OCI-LY7 (cell line): ENCODE measurements at regions not wholly inside any gene's neighbourhood (a gene's known extent, or its start where the extent isn't known, plus 50 kb on each side); places are given as distances from the start of the nearest gene placed in this dataset.

Source experiments
- BruUV-seq: library from RNA; stranded (reverse); fragments of 400-500 nt; replicated peaks from 2 replicates; lab custom pipeline; 2021; lab: Mats Ljungman, UMichigan
- CTCF ChIA-PET: fragments of 300-600 bp; sonication (Branson Sonifier 250); formaldehyde crosslinking; loops from one replicate; lab custom pipeline; 2022; ENCODE audit warnings: antibody characterized with exemption; ENCODE audit not compliant: unreplicated experiment; lab: Charles Lee
- POLR2A ChIA-PET: fragments of 300-600 bp; sonication (Branson Sonifier 250); formaldehyde crosslinking; loops from one replicate; lab custom pipeline; 2022; ENCODE audit warnings: antibody characterized with exemption; lab: Charles Lee
- DNase-seq: peaks from one replicate; pipeline ENCODE4 v3.0.0-alpha.2; 2015; ENCODE audit warnings: low spot score
- H2AFZ ChIP-seq: fragments of 200-600 bp; sonication (generic), shearing (Covaris generic); 2 replicates; pipeline ENCODE4 v1.6.1; 2014; ENCODE audit warnings: mild to moderate bottlenecking, antibody characterized with exemption, low read length, moderate library complexity
- H3K27ac ChIP-seq: fragments of 200-600 bp; sonication (generic); 2 replicates; pipeline ENCODE4 v1.5.1; 2014; ENCODE audit warnings: mixed run types, low read depth, mild to moderate bottlenecking, moderate library complexity, low read length, inconsistent platforms; ENCODE audit not compliant: poor library complexity, severe bottlenecking
- H3K36me3 ChIP-seq: fragments of 200-600 bp; sonication (generic); 2 replicates; pipeline ENCODE4 v1.6.1; 2014; ENCODE audit warnings: mild to moderate bottlenecking, antibody characterized with exemption, low read length, moderate library complexity, mixed read lengths; ENCODE audit not compliant: insufficient read depth
- H3K4me1 ChIP-seq: fragments of 200-600 bp; sonication (generic); 2 replicates; pipeline ENCODE4 v1.5.1; 2014; ENCODE audit warnings: mild to moderate bottlenecking, low read length; ENCODE audit not compliant: insufficient read depth, poor library complexity, severe bottlenecking
- H3K4me2 ChIP-seq: fragments of 200-600 bp; sonication (generic); 2 replicates; pipeline ENCODE4 v1.6.1; 2014; ENCODE audit warnings: mild to moderate bottlenecking, low read length
- H3K4me3 ChIP-seq: fragments of 200-600 bp; sonication (generic); 2 replicates; pipeline ENCODE4 v1.5.1; 2014; ENCODE audit warnings: mild to moderate bottlenecking, low read depth, low read length; ENCODE audit not compliant: poor library complexity, severe bottlenecking
- H3K79me2 ChIP-seq: fragments of 200-600 bp; sonication (generic); 2 replicates; pipeline ENCODE4 v1.6.1; 2016; ENCODE audit warnings: low read depth, mild to moderate bottlenecking, low read length, moderate library complexity, mixed read lengths; ENCODE audit not compliant: insufficient read depth
- H3K9me2 ChIP-seq: fragments of 200-600 bp; sonication (generic); 2 replicates; pipeline ENCODE4 v1.6.1; 2016; ENCODE audit warnings: mild to moderate bottlenecking, low read length, mixed read lengths; ENCODE audit not compliant: insufficient read depth
- H3K9me3 ChIP-seq: fragments of 200-600 bp; sonication (generic); 2 replicates; pipeline ENCODE4 v1.6.1; 2014; ENCODE audit warnings: mild to moderate bottlenecking, mixed run types, low read length, mixed read lengths
- H4K20me1 ChIP-seq: fragments of 200-600 bp; sonication (generic); 2 replicates; pipeline ENCODE4 v1.6.1; 2014; ENCODE audit warnings: mild to moderate bottlenecking, antibody characterized with exemption, low read length, moderate library complexity, mixed read lengths; ENCODE audit not compliant: insufficient read depth
- EZH2phosphoT487 ChIP-seq: fragments of 200-600 bp; sonication (generic); IDR thresholded peaks from 2 replicates; pipeline ENCODE4 v1.6.1; 2018; ENCODE audit warnings: low read depth, borderline replicate concordance, mild to moderate bottlenecking, mixed run types, antibody characterized with exemption, low read length, moderate library complexity, mixed read lengths
- intact Hi-C: fragments of 100-400 bp; cut with micrococcal nuclease; formaldehyde crosslinking; loops from one replicate; pipeline ENCODE4 v1.10.0; 2022; ENCODE audit not compliant: unreplicated experiment
- TF ChIP-seq, protein P1 (sequence below): fragments of 200-600 bp; sonication (generic); conservative IDR thresholded peaks from 2 replicates; pipeline ENCODE4 v1.5.1; 2014; ENCODE audit warnings: mild to moderate bottlenecking, antibody characterized with exemption, low read length, moderate library complexity, mixed read lengths

DNA sequence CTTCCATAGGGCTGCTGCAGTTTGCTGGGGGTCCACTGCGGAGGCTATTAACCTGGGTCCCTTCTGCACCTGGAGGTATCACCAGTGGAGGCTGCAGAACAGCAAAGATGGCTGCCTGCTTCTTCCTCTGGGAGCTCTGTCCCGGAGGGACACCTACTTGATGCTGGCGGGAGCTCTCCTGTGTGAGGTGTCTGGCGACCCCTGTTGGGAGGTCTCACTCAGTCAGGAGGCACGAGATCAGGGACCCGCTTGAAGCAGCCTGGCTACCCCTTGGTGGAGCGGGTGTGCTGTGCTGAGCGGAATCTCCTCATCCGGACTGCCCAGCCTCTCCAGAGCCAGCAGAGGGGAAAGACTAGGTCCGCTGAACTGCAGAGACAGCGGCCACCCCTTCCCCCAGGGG lies 56.0 kb upstream of the CTXND1 start:
- ChIA-PET CTCF (no interaction called here), POLR2A (no interaction called here)
- no peak overlapping the region for H3K27ac ChIP-seq
- intact Hi-C loops: no loop called here
- H3K79me2 ChIP-seq: no peaks in the 10 kb centered on the region
- BruUV-seq: no TSS peak
- DNase-seq: peak; percentile 2
- no peaks in the 10 kb centered on the region for H3K9me2 ChIP-seq
- no peak overlapping the region for H3K4me3 ChIP-seq
- H3K36me3 ChIP-seq: no peaks in the 10 kb centered on the region
- no peaks in the 10 kb centered on the region for H3K4me1 ChIP-seq
- no peak overlapping the region for H2AFZ ChIP-seq
- TF ChIP-seq EZH2phosphoT487: no peak
- TF ChIP-seq, protein P1, sequence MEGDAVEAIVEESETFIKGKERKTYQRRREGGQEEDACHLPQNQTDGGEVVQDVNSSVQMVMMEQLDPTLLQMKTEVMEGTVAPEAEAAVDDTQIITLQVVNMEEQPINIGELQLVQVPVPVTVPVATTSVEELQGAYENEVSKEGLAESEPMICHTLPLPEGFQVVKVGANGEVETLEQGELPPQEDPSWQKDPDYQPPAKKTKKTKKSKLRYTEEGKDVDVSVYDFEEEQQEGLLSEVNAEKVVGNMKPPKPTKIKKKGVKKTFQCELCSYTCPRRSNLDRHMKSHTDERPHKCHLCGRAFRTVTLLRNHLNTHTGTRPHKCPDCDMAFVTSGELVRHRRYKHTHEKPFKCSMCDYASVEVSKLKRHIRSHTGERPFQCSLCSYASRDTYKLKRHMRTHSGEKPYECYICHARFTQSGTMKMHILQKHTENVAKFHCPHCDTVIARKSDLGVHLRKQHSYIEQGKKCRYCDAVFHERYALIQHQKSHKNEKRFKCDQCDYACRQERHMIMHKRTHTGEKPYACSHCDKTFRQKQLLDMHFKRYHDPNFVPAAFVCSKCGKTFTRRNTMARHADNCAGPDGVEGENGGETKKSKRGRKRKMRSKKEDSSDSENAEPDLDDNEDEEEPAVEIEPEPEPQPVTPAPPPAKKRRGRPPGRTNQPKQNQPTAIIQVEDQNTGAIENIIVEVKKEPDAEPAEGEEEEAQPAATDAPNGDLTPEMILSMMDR: no peak
- H3K9me3 ChIP-seq: no peaks in the 10 kb centered on the region
- no peaks in the 10 kb centered on the region for H4K20me1 ChIP-seq
- H3K4me2 ChIP-seq: no peak overlapping the region

DNA sequence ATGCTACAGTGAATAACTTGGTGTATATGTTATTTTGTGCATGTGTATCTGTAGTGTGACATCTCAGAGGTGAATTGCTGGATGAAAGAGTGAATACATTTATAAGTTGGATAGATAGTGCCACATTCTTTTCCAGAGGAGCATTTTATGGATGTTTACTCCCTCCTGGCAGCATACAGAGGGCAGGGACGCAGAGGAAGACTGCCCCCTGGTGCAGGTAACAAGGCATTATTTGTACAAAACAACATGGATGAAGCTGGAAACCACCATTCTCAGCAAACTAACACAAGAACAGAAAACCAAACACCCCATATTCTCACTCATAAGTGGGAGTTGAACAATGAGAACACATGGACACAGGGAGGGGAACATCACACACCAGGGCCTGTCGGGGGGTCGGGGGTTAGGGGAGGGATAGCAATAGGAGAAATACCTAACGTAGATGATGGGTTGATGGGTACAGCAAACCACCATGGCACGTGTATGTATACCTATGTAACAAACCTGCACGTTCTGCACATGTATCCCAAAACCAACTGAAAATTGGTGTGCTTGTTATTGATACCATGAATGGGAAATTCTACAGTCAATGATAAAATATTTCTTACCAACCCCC lies 57.9 kb upstream of the CTXND1 start:
- CTCF ChIA-PET: no interaction called here

DNA sequence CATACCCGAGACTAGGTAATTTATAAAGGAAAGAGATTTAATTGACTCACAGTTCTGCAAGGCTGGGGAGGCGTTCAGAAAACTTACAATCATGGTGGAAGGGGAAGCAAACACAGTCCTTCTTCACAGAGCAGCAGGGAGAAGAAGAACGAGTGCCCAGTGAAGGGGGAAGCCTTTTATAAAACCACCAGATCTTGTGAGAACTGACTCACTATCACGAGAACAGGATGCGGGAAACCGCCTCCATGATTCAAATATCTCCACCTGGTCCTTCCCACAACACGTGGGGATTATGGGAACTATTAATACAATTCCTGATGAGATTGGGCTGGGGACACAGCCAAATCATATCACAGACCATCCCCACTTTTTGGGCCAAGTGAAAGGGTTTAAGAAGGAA lies 58.8 kb upstream of the CTXND1 start:
- TF ChIP-seq EZH2phosphoT487: no peak
- TF ChIP-seq, protein P1: no peak

More for the DNA sequence above, 57.9 kb upstream of the CTXND1 start:
- Histone ChIP-seq H2AFZ (no peak overlapping the region), H4K20me1 (no peaks in the 10 kb centered on the region), H3K4me1 (no peaks in the 10 kb centered on the region), H3K79me2 (no peaks in the 10 kb centered on the region), H3K4me3 (no peak overlapping the region), H3K4me2 (no peak overlapping the region), H3K36me3 (no peaks in the 10 kb centered on the region), H3K27ac (no peak overlapping the region), H3K9me2 (no peaks in the 10 kb centered on the region), H3K9me3 (no peaks in the 10 kb centered on the region)
- intact Hi-C loops: no loop called here
- POLR2A ChIA-PET: no interaction called here
- no TSS peak for BruUV-seq
- no peak for TF ChIP-seq EZH2phosphoT487
- TF ChIP-seq, protein P1: peak; percentile 66
- DNase-seq: peak; percentile 4

More for the DNA sequence above, 58.8 kb upstream of the CTXND1 start:
- Histone ChIP-seq H3K4me3 (no peak overlapping the region), H4K20me1 (no peaks in the 10 kb centered on the region), H3K9me3 (no peaks in the 10 kb centered on the region), H3K36me3 (no peaks in the 10 kb centered on the region), H3K9me2 (no peaks in the 10 kb centered on the region), H3K4me1 (no peaks in the 10 kb centered on the region), H3K4me2 (no peak overlapping the region), H3K79me2 (no peaks in the 10 kb centered on the region), H3K27ac (no peak overlapping the region), H2AFZ (no peak overlapping the region)
- intact Hi-C loops: no loop called here
- POLR2A ChIA-PET: no interaction called here
- no peak for DNase-seq
- no TSS peak for BruUV-seq
- CTCF ChIA-PET: no interaction called here
